Fibroblast of lung (primary cell): ENCODE measurements at regions not wholly inside any gene's neighbourhood (a gene's known extent, or its start where the extent isn't known, plus 50 kb on each side); places are given as distances from the start of the nearest gene placed in this dataset.
A peak's percentile ranks its signal among the peaks of the same experiment; 100 is the strongest.
"Not testable (repeated sequence)": the region's sequence is repeated elsewhere in the genome, so short reads cannot be mapped to it uniquely, and the experiment has no call there.

ENCODE experiments used
- DNase-seq, 2 donors: peaks; one replicate each; pipeline versions ENCODE4 v3.0.0 to v3.0.0-alpha.2; 2010; ENCODE audit warnings: low read depth in 2 of 2
- H2AFZ ChIP-seq: 2 replicates; pipeline ENCODE4 v1.5.1; 2012; ENCODE audit warnings: low read length, control low read depth, inconsistent platforms
- H3K27ac ChIP-seq: 2 replicates; pipeline ENCODE4 v1.5.1; 2011; ENCODE audit warnings: low read length, control low read depth; ENCODE audit not compliant: insufficient read depth
- H3K27me3 ChIP-seq: 2 replicates; pipeline ENCODE4 v1.5.1; 2011; ENCODE audit warnings: mild to moderate bottlenecking, low read length; ENCODE audit not compliant: control insufficient read depth, insufficient read depth
- H3K36me3 ChIP-seq: 2 replicates; pipeline ENCODE4 v1.5.1; 2011; ENCODE audit warnings: low read length; ENCODE audit not compliant: control insufficient read depth, insufficient read depth
- H3K4me1 ChIP-seq: 2 replicates; pipeline ENCODE4 v1.5.1; 2011; ENCODE audit warnings: low read length; ENCODE audit not compliant: control insufficient read depth, insufficient read depth; ENCODE audit errors: extremely low read depth
- H3K4me2 ChIP-seq: 2 replicates; pipeline ENCODE4 v1.5.1; 2011; ENCODE audit warnings: low read length, control low read depth; ENCODE audit not compliant: insufficient read depth; ENCODE audit errors: extremely low read depth
- H3K4me3 ChIP-seq, 4 experiments: fragments of 200-600 bp in 1 of 4; sonication (generic) in 1 of 4; replicated peaks in 1 of 4; 2 replicates each; pipeline ENCODE4 v1.5.1; 2011 to 2016; ENCODE audit warnings: low read length in 4 of 4, low read depth in 3 of 4, mild to moderate bottlenecking in 3 of 4, control low read depth in 2 of 4, inconsistent platforms in 1 of 4, mixed read lengths in 1 of 4; ENCODE audit not compliant: insufficient read depth in 1 of 4; ENCODE audit errors: control extremely low read depth in 1 of 4
- H3K79me2 ChIP-seq: 2 replicates; pipeline ENCODE4 v1.5.1; 2012; ENCODE audit warnings: mild to moderate bottlenecking, low read length, inconsistent platforms; ENCODE audit not compliant: control insufficient read depth, insufficient read depth
- H3K9ac ChIP-seq: 2 replicates; pipeline ENCODE4 v1.5.1; 2011; ENCODE audit warnings: mild to moderate bottlenecking, low read length, control low read depth; ENCODE audit not compliant: insufficient read depth
- H3K9me3 ChIP-seq: 2 replicates; pipeline ENCODE4 v1.5.1; 2012; ENCODE audit warnings: low read depth, low read length; ENCODE audit not compliant: control insufficient read depth, insufficient read depth
- H4K20me1 ChIP-seq: 2 replicates; pipeline ENCODE4 v1.5.1; 2011; ENCODE audit warnings: low read length; ENCODE audit not compliant: control insufficient read depth, insufficient read depth; ENCODE audit errors: extremely low read depth
- CTCF ChIP-seq, 2 donors: IDR thresholded peaks in 1 of 2; conservative IDR thresholded peaks in 1 of 2; 1 replicate in 1 of 2; 2 replicates in 1 of 2; pipeline ENCODE4 v1.5.1; 2011 to 2012; ENCODE audit warnings: low read length in 2 of 2, control low read depth in 1 of 2, inconsistent platforms in 1 of 2, low read depth in 1 of 2, mild to moderate bottlenecking in 1 of 2
- EZH2 ChIP-seq: IDR thresholded peaks from 2 replicates; pipeline ENCODE4 v1.5.1; 2012; ENCODE audit warnings: low read length, control low read depth, mild to moderate bottlenecking; ENCODE audit errors: missing control alignments

GRCh38 chr15:66870880-66871388 lies 168.9 kb downstream of the SMAD6 start:
- H3K4me3 ChIP-seq = no peak overlapping the region
- no peaks in the 10 kb centered on the region for H4K20me1 ChIP-seq

GRCh38 chr15:66872405-66872804 lies 170.4 kb downstream of the SMAD6 start:
- DNase-seq = peak in 1 of 2 donors; percentile 79
- H3K27me3 ChIP-seq = no peaks in the 10 kb centered on the region
- H3K4me2 ChIP-seq = no peak overlapping the region
- no peaks in the 10 kb centered on the region for H3K9me3 ChIP-seq
- TF ChIP-seq EZH2 (no peak), CTCF (conservative IDR thresholded peaks at IDR 0.05 in 1 of 2, IDR thresholded peaks at IDR 0.05 in 1 of 2; ENCODE audit: low read depth in 1 of 2, low read length in 2 of 2) (no peak)
- H3K36me3 ChIP-seq = no peaks in the 10 kb centered on the region
- no peaks in the 10 kb centered on the region for H3K79me2 ChIP-seq
- no peaks in the 10 kb centered on the region for H3K4me1 ChIP-seq
- H2AFZ ChIP-seq = no peak overlapping the region
- H3K4me3 ChIP-seq = no peak overlapping the region
- no peak overlapping the region for H3K27ac ChIP-seq
- no peak overlapping the region for H3K9ac ChIP-seq
- no peaks in the 10 kb centered on the region for H4K20me1 ChIP-seq

More at GRCh38 chr15:66870880-66871388, 168.9 kb downstream of the SMAD6 start:
- H3K4me2 ChIP-seq = no peak overlapping the region
- no peak for DNase-seq
- no peaks in the 10 kb centered on the region for H3K79me2 ChIP-seq
- H3K9me3 ChIP-seq = no peaks in the 10 kb centered on the region
- H3K27me3 ChIP-seq = no peaks in the 10 kb centered on the region
- no peak overlapping the region for H3K27ac ChIP-seq
- H3K36me3 ChIP-seq = no peaks in the 10 kb centered on the region
- no peaks in the 10 kb centered on the region for H3K4me1 ChIP-seq
- no peak overlapping the region for H2AFZ ChIP-seq
- TF ChIP-seq EZH2 (no peak), CTCF (conservative IDR thresholded peaks at IDR 0.05 in 1 of 2, IDR thresholded peaks at IDR 0.05 in 1 of 2; ENCODE audit: low read depth in 1 of 2, low read length in 2 of 2) (no peak)
- H3K9ac ChIP-seq = no peak overlapping the region

- H3K27me3 ChIP-seq, DNase-seq, H4K20me1 ChIP-seq, H3K9ac ChIP-seq, H3K79me2 ChIP-seq, H3K36me3 ChIP-seq, H3K4me1 ChIP-seq, H3K4me3 ChIP-seq, H3K27ac ChIP-seq, H2AFZ ChIP-seq, H3K4me2 ChIP-seq, H3K9me3 ChIP-seq: not testable (repeated sequence)
Measured at GRCh38 chr15:66873331-66873730, 171.3 kb downstream of the SMAD6 start.
